CD4-positive, alpha-beta T cell (primary cell): ENCODE measurements at regions not wholly inside any gene's neighbourhood (a gene's known extent, or its start where the extent isn't known, plus 50 kb on each side); places are given as distances from the start of the nearest gene placed in this dataset.

Experiments
- ATAC-seq: fragments of 200-7000 bp; cut with Tn5 transposase; one replicate; pipeline ENCODE4 v1.10.0; 2022; ENCODE audit warnings: mild to moderate bottlenecking; ENCODE audit not compliant: poor library complexity
- CTCF ChIA-PET: fragments of 350-600 bp; sonication (Branson Sonifier 250); formaldehyde crosslinking; loops from one replicate; lab custom pipeline; 2021; ENCODE audit warnings: antibody characterized with exemption, inconsistent platforms; lab: Charles Lee
- POLR2A ChIA-PET: fragments of 350-600 bp; sonication (Branson Sonifier 250); formaldehyde crosslinking; loops from one replicate; lab custom pipeline; 2021; ENCODE audit warnings: antibody characterized with exemption, inconsistent platforms; lab: Charles Lee
- DNase-seq, 14 experiments: peaks; one replicate each; pipeline ENCODE4 v3.0.0-alpha.2; 2013 to 2020; ENCODE audit warnings: mixed read lengths in 2 of 14
- H3K27ac ChIP-seq, 2 donors: one replicate each; pipeline versions ENCODE4 v1.5.1 to v1.7.0; 2013; ENCODE audit warnings: low read length in 2 of 2, low read depth in 1 of 2, mild to moderate bottlenecking in 1 of 2
- H3K27me3 ChIP-seq, 2 experiments: 1 replicate in 1 of 2; 2 replicates in 1 of 2; pipeline versions ENCODE4 v1.6.1 to v1.7.0; 2013; ENCODE audit warnings: low read length in 2 of 2, control low read depth in 1 of 2, mild to moderate bottlenecking in 1 of 2, moderate library complexity in 1 of 2; ENCODE audit not compliant: insufficient read depth in 2 of 2, control insufficient read depth in 1 of 2
- H3K36me3 ChIP-seq: one replicate; pipeline ENCODE4 v1.6.1; 2013; ENCODE audit warnings: low read length, control low read depth; ENCODE audit not compliant: insufficient read depth
- H3K4me1 ChIP-seq: one replicate; pipeline ENCODE4 v1.6.1; 2013; ENCODE audit warnings: low read length, control low read depth; ENCODE audit not compliant: insufficient read depth
- H3K4me3 ChIP-seq: one replicate; pipeline ENCODE4 v1.5.1; 2013; ENCODE audit warnings: mild to moderate bottlenecking, low read length, moderate library complexity
- H3K9me3 ChIP-seq, 2 experiments: 1 replicate in 1 of 2; 2 replicates in 1 of 2; pipeline versions ENCODE4 v1.6.1 to v1.7.0; 2013; ENCODE audit warnings: low read length in 2 of 2, mild to moderate bottlenecking in 2 of 2, control low read depth in 1 of 2, moderate library complexity in 1 of 2; ENCODE audit not compliant: control insufficient read depth in 1 of 2, insufficient read depth in 1 of 2
- H3K27ac Mint-ChIP-seq: one replicate; pipeline ENCODE4 v1.8.0; 2020; ENCODE audit warnings: mixed read lengths
- H3K27me3 Mint-ChIP-seq: one replicate; pipeline ENCODE4 v1.8.0; 2021; ENCODE audit warnings: mixed read lengths
- H3K36me3 Mint-ChIP-seq: one replicate; pipeline ENCODE4 v1.8.0; 2021; ENCODE audit warnings: low read depth, mixed read lengths
- H3K4me1 Mint-ChIP-seq: one replicate; pipeline ENCODE4 v1.8.0; 2021; ENCODE audit warnings: low read depth, mixed read lengths
- H3K4me3 Mint-ChIP-seq: one replicate; pipeline ENCODE4 v1.8.0; 2020; ENCODE audit warnings: mild to moderate bottlenecking, mixed read lengths
- H3K9me3 Mint-ChIP-seq: one replicate; pipeline ENCODE4 v1.8.0; 2020; ENCODE audit warnings: mixed read lengths
- CTCF ChIP-seq: fragments of 200-600 bp; IDR thresholded peaks from one replicate; pipeline ENCODE4 v1.8.0; 2022; ENCODE audit warnings: antibody characterized with exemption, mild to moderate bottlenecking
- intact Hi-C, 2 experiments: fragments of 100-400 bp; cut with DNase I in 1 of 2; cut with micrococcal nuclease in 1 of 2; formaldehyde crosslinking; loops; one replicate each; pipeline versions ENCODE4 v1.15.1 to v1.9.0; 2023 to 2025; cut with DNase I, micrococcal nuclease

- TF ChIP-seq CTCF: no peak
- H3K27me3 Mint-ChIP-seq: peaks cover 7% of the 10 kb centered on the region
- no peaks in the 10 kb centered on the region for H3K36me3 Mint-ChIP-seq
- H3K4me3 Mint-ChIP-seq: no peak overlapping the region
- Histone ChIP-seq H3K27me3 (no peaks in the 10 kb centered on the region), H3K36me3 (no peaks in the 10 kb centered on the region), H3K4me3 (no peak overlapping the region), H3K9me3 (no peaks in the 10 kb centered on the region), H3K4me1 (no peaks in the 10 kb centered on the region), H3K27ac (no peak overlapping the region)
- ChIA-PET CTCF (no interaction called here), POLR2A (no interaction called here)
- H3K4me1 Mint-ChIP-seq: no peaks in the 10 kb centered on the region
- ATAC-seq: no peak
- no peak for DNase-seq
- H3K27ac Mint-ChIP-seq: no peak overlapping the region
- peaks cover 3% of the 10 kb centered on the region for H3K9me3 Mint-ChIP-seq
- intact Hi-C loops: no loop called here
Observed at GRCh38 chr4:185925910-185926360, 113.9 kb upstream of the SORBS2 start.

DNA sequence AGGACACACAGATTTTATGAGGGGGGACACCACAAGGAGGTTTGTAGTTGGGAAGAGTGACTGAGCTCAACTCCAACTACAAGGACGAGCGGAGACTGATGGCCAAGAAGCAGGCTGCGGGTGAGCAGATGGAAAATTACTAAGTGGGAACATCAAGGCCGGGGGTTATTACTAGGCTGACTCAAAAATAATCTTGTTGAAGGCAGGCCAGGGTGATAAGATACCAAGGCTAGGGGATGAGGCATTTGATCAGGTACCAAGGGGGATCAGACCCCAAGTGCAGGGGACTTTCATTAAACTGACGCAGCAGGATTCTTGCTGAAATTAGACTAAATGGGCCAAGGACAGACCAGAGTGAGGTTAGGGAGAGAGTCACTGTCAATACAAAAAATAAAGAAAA is 119.4 kb upstream of the SORBS2 start:
- intact Hi-C loops: no loop called here
- ChIA-PET CTCF (no interaction called here), POLR2A (no interaction called here)
- TF ChIP-seq CTCF: no peak
- Histone ChIP-seq H3K9me3 (peaks cover 0 to 3% of the 10 kb centered on the region in 2 experiments), H3K27me3 (peaks cover 0 to 5% of the 10 kb centered on the region in 2 experiments), H3K27ac (no peak overlapping the region), H3K4me1 (no peaks in the 10 kb centered on the region), H3K36me3 (no peaks in the 10 kb centered on the region), H3K4me3 (no peak overlapping the region)
- H3K36me3 Mint-ChIP-seq: no peaks in the 10 kb centered on the region
- peaks cover 17% of the 10 kb centered on the region for H3K27me3 Mint-ChIP-seq
- no peaks in the 10 kb centered on the region for H3K4me1 Mint-ChIP-seq
- H3K4me3 Mint-ChIP-seq: no peak overlapping the region
- H3K27ac Mint-ChIP-seq: no peak overlapping the region
- DNase-seq (no peak), ATAC-seq (no peak)
- no peaks in the 10 kb centered on the region for H3K9me3 Mint-ChIP-seq

- peaks cover 0 to 3% of the 10 kb centered on the region in 2 experiments for H3K9me3 ChIP-seq
- ChIA-PET POLR2A (no interaction called here), CTCF (no interaction called here)
- TF ChIP-seq CTCF: no peak
- H3K4me1 Mint-ChIP-seq: no peaks in the 10 kb centered on the region
- no peaks in the 10 kb centered on the region for H3K9me3 Mint-ChIP-seq
- intact Hi-C loops: no loop called here
- H3K36me3 ChIP-seq: no peaks in the 10 kb centered on the region
- H3K27me3 ChIP-seq: peaks cover 0 to 5% of the 10 kb centered on the region in 2 experiments
- H3K4me3 ChIP-seq: no peak overlapping the region
- no peak overlapping the region for H3K27ac ChIP-seq
- ATAC-seq (no peak), DNase-seq (no peak)
- H3K36me3 Mint-ChIP-seq: no peaks in the 10 kb centered on the region
- H3K4me3 Mint-ChIP-seq: no peak overlapping the region
- no peaks in the 10 kb centered on the region for H3K4me1 ChIP-seq
- peaks cover 21% of the 10 kb centered on the region for H3K27me3 Mint-ChIP-seq
- no peak overlapping the region for H3K27ac Mint-ChIP-seq
Observed at GRCh38 chr4:185931986-185932385, 120.0 kb upstream of the SORBS2 start.
